ENCODE measurements at regions not wholly inside any gene's neighbourhood (a gene's known extent, or its start where the extent isn't known, plus 50 kb on each side); places are given as distances from the start of the nearest gene placed in this dataset.

DNA sequence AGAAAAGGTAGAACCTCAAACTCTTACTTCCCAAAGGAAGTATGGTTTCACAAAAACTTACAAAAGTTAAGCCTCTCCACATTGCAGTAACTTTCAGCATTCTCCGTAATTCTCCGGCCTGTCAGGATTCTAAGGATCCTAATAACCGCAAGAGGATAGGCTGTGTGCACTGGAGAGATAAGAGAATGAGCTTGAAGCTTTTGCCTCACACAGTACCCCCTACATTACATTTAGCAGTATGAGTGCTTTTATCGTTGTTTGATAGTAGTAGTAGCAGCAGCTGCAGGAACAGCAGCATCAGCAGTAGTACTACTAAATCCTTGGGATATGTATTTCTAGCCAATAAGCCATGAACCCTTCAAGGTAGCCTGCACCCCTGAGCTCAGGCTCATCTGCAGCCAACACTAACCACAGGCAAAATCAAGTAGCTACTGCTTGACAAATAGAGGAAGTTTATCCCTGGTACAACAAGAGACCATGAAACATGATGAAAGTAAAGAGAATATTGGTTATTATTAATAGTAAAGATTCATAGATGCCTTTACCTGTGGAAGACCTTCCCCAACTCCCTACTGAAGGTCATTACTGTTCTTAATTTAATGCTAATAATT is 222.6 kb upstream of the CNTNAP2 start:
- TF ChIP-seq POLR2A (IDR thresholded peaks at IDR 0.05) (no peak), POLR2AphosphoS5 (IDR thresholded peaks at IDR 0.05) (no peak)
- TF ChIP-seq, protein P1, sequence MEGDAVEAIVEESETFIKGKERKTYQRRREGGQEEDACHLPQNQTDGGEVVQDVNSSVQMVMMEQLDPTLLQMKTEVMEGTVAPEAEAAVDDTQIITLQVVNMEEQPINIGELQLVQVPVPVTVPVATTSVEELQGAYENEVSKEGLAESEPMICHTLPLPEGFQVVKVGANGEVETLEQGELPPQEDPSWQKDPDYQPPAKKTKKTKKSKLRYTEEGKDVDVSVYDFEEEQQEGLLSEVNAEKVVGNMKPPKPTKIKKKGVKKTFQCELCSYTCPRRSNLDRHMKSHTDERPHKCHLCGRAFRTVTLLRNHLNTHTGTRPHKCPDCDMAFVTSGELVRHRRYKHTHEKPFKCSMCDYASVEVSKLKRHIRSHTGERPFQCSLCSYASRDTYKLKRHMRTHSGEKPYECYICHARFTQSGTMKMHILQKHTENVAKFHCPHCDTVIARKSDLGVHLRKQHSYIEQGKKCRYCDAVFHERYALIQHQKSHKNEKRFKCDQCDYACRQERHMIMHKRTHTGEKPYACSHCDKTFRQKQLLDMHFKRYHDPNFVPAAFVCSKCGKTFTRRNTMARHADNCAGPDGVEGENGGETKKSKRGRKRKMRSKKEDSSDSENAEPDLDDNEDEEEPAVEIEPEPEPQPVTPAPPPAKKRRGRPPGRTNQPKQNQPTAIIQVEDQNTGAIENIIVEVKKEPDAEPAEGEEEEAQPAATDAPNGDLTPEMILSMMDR (IDR thresholded peaks at IDR 0.05): no peak

Data from sigmoid colon (tissue), 4 donors.